ENCODE measurements at regions not wholly inside any gene's neighbourhood (a gene's known extent, or its start where the extent isn't known, plus 50 kb on each side); places are given as distances from the start of the nearest gene placed in this dataset.

DNA sequence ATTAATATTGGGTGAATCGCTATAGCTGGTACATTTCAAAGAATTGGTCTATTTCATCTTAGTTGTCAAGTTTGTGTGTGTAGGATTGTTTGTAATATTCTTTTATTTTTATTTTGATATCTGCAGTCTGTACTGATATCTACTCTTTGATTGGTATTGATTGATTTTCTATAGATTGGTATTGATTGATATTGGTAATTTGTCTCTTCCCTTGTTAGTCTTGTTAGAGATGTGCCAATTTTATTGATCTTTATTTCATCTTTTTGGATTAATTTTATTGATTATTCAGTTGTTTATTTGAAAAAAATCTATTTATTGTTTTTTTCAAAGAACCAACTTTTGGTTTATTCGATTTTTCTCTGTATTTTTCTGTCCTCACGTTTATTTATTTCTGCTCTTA, 61.4 kb downstream of the TM2D3 start:
- no peak for DNase-seq

DNA sequence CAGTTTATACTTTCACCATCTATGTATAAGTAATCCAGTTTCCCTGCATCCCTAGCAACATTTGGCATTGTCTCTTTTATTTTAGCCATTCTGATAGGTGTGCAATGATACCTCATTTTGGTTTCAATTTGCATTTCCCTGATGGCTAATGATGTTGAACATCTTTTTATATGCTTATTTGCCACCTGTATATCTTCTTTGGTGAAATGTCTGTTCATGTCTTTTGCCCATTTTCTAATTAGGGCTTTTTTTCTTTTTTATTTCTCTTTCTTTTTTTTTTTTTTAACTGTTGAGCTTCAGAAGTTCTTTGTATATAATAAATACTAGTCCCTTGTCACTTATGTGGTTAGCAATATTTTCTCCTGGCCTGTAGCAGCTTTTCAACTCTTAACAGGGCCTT, 68.9 kb downstream of the TM2D3 start:
- no peak for DNase-seq

DNA sequence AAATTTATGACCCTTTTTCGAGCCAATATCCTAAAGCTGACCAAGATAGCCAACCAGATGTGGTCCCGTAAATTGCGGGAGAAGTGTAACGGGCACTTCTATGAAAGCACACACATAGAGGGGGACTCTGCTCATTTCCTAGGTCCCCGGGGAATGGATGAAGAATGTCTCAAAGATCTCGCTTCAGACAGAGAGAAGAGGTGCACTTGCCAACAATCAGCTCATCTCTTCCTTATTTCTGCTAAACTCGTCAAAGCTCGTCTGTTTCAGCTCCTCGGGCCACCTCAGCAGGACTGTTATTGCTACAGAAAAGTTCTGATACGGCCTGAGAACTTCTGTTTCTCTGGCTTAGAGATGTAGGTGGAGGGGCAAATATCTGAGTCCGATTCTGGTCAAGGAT, 71.8 kb downstream of the TM2D3 start:
- no peak for DNase-seq

DNA sequence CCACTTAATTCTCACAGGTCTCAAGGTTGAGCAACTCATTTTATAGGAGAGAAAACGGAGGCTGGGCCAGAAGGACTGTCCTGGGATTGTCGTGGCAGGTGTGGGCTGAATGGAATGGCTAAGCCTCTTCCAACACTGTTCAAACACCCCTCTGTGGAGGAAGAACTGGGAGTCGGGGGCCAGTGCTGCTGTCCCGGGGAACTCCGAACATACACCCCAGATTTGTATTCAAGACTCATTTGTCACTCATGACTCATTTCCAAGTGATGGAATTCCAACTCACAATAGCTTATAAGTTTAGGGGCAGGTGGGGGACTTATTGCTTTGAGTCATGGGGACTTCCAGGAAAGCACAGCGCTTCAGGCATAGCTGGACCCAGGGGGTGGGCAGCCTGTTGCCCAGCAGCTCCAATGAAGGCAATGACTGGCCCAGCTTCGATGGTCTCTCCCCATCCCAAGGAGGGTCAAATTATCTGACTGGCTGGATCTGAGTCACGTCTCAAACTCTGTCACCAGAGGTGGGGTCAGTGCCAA, 72.5 kb downstream of the TM2D3 start:
- DNase-seq: no peak

DNA sequence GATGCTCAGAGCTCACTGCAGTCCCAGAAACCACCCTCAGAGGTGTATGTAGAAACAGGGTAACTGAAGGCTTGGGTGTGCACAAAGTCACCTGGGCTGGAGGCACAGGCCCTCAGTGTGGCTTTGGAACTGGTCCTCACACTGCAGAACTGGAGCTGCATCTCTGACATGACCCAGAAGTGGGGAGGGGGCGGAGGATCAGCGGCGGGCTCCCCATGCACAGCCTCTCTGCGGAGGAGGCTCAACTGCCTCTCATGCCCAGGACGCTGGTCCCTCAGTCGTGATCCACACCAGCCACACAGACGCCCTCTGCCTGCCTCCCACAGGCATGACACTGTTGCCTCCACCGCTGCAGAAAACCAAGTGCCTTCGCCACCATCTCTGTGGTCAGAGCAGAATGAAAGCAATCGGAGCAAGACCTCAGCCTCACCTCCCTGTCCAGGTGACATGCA, 73.7 kb downstream of the TM2D3 start:
- DNase-seq: peak; percentile 57

DNA sequence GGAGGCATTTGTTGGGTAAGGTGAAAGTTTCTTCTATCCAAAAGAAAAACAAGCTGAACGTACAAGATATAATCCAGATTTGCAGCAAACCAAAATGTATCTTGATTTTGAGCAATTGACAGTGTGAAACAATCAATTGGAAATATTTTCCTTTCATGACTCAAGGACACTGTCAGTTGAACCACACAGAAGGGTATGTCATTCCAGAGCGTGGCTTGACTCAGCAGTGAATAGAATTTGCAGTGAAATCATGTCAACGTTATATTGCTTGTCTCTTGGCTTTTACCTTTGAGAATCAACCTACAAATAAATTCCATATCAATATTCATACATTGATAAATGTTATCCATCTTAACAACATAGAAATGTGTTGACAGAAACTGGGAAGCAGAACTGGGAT, 78.2 kb downstream of the TM2D3 start:
- DNase-seq: no peak

DNA sequence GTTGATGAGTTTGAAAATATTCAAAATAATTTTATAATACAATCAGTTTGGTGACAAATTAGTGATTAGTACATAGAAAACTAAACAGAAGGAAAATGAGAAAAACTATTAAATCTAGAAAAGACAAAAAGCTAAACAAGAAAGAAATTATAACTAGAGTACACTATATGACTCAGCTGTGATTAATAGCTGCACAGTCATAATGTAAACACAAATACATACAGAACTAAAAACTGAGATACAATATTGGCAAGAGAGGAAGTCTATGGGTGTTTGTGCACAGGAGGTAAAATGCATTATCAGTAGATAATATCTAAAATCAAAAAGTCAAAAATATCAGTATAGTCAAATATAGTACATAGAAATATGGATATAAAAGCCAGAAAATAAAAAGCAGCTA, 80.7 kb upstream of the PCSK6 start:
- DNase-seq: no peak

DNA sequence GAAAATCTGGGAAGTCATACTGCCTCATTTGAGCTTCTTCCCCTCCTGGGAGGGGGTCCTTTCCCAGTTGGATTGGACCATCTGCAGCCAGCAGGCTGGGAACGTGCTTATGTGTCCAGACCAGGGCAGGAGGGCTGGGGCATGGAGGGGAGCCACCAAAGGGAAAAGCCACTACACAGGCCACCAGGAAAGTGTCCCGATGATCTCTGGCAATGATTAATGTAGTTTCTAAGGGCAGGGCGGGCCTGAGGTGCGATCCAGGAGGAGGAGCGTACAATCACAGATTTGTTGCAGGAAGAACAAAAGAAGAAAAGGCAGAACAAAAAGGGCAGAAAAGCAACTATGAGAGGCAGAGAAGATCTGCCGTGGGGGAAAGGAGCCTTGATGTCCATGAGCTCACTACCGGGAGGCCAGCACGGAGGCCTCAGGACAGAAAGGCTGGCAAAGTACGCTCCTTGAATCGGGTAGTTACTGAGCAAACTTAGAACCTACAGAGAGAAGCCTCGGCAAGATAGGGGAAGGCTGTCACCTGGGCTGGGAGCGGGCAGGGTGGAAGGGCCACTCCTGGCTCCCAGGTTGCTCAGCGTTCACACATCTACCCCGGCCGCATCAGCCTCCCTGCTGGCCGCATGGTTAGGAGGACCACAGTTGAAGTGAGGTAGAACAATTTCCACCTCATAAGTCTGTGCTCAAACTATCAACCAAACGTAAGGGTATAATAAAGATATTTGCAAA, 79.5 kb upstream of the PCSK6 start:
- DNase-seq: no peak

DNA sequence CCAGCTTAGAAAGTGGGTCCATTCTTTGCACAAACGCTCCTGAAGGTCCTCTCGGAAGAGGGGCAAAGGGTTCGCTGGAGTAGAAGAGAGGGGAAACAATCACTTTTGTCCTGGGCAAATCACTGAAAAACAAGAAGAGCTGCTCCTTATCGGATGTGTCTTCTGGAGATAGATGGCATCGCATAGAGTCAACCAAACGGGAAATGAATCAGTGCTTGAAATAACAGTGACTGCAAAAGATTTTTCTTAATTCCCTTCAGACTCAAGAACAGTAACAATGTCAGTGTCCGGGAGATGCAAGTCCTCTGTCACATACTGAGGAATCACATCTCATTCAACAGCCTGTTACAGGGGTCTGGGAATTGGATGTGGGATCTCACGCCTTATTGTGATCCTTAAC, 78.8 kb upstream of the PCSK6 start:
- no peak for DNase-seq

DNA sequence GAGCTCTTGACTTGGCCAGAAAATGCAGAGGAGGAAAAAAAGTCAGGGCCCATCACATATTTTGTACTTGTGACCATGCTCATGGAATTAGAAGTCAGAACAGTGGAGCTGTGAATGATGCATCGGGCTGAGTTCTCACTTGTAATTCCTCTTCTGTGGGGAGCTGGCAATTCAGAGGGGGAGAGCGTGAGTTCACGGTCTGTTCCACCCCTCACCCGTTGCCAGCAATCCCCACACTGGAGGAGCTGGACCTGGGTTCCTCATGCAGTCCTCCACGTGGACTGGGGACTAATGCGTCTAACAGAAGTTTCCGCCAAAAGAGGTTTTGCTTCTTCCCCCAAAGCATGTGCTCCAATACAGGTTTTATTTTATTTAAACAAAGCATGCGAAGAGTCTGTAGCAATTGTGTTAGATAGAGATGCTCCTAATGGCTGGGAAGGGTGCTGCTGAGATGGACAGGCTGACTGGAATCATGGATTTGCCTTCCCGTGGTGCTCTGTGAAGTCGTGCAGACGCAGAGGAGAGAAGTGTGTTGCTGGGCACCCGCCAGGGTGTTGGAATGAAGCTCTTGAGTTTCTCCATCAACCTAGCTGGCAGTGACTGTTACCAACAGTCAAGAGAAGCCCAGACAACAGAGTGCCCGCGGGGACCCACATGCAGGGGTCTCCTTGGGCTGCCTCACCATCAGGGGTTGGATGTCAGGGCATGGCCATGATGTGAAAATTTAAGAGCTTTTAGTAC, 77.4 kb upstream of the PCSK6 start:
- DNase-seq: no peak

DNA sequence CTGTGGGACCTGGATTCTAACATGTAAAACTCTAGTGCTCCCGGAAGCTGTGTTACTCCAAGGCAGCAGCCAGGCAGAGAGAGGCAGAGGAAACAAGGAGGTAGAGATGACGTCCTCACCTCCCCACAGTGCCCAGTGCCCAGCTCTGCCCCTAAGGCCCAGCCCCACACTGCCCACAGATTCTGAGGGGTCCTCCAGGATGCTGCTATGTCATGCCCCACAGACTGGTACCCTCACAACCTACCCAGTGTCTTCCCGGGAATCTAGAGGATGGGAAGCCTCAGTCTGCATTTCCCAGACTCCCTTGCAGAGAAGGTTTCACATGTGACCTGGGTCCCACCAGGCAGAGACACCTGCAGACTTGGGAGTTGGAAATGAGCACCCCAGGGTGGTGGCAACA, 75.9 kb upstream of the PCSK6 start:
- DNase-seq: no peak

DNA sequence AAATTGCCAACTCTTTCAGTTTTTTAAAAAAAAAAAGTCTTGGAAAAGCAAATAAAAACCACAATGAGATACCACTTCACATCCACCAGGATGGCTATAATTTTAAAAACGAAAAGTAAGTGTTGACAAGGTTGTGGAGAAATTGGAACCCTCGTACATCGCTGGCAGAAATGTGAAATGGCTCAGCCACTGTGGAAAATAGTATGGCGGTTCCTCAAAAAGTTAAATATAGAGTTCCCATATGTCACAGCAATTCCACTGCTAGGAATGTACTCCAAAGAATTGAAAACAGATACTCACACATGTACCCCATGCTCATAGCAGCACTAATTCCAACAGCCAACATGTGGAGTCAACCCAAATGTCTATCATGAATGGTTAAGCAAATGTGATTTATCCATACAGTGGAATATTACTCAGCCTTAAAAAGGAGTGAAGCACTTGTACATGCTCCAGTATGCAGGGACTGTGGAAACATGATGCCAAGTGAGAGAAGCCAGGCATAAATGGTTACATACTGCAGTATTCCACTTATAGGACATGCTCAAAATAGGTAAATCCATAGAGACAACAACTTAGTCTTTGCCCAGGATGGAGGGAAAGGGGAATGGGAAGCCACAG, 73.8 kb upstream of the PCSK6 start:
- no peak for DNase-seq

DNA sequence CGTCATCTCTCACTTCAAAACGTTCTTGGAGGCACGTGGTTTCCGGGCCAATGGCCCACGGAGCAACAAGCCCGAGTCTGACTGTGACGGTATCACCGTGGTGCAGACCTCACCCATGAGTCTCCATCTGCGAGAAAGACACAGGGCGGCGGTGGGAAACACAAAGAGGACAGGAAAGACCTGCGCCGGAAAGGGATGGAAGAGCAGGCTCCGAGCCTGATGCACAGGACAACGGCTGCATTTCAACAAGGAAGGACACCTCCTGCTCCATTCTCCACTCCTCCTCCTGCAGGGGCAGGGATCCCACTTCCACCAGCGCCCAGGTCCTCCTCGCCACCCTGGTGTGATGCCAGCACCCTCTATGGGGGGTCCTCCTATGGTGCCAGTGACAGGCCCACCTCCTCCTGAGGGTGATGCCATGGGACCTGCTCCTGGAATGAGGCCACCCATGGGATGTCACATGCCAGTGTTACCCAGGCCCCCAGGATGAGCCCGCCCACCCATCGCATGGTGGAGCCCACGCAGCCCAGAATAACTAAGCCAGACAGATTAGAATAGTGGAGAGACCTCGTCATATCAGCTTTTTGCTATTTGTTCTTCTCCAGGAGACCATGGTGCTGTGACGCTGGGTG, 73.0 kb upstream of the PCSK6 start:
- no peak for DNase-seq

DNA sequence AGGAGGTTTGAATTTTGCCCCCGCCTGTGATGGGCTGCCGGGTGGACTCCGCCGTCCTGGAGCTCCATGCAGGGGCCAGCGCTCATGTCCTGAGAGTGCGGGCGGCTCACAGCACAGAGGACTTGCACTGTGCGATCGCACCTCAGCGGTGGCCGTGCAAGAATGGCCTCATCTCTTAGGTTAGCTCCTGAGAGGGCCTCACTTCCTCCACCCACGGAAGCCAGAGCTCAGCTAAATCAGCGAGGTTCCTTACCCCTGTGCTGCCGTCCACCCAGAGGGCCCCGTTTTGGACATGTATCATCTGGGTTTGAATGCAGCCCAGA, 72.0 kb upstream of the PCSK6 start:
- no peak for DNase-seq

DNA sequence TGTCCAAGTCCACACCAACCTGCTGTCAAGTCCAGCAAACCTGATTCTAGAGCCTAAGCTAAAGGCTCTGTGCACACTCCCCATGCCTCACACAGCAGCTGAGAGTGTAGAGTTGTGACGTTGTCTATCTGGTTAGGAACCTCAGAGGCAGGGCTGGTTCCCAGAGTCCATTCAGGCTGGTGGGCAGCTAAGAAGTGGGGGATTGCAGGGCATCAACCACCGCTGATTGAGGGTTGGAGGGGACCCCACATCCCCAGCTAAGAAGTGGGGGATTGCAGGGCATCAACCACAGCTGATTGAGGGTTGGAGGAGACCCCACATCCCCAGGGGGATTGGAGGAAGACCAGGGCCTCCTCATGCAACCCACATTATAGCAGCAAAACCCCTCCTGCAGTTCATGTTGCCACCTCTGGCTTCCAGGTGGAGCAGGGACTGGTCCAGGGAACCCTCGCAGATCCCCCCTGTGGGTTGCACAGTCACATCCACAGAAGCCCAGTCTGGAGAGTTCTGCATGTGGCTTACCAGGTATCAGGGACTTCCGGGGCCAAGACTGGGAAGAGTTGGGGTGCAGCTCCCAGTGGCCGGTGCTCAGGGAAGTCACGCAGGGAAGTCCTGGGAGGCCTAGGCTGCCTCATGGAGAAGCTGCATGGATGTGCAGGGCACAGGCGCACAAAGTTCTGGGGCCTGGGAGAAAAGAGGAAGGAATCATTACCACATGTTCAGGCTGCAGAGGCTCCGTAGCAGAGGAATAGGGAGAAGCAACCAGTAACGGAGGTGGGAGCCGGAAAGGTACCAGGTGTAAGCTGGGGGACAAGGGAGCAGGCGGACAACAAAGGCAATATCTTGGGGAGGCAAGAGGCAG, 71.4 kb upstream of the PCSK6 start:
- DNase-seq: no peak

DNA sequence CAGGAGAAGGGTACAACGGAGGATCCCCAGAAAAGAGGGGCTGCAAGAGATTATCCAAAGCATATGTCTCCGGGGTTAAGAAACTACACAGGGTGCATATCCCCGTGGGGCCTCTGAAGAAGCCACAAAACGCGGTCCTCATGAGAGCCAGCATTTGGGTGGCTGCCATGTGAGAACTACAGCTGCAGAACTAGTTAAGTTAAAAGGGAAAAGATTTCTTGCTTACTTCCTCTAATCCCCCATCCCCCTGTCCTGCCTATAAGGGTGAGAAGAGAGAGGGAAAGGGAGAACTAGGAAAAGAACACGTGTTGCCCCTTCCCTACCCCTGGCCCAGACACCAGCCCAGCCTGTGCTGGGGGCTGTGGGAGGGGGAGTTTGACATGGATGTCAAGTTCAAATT, 70.4 kb upstream of the PCSK6 start:
- no peak for DNase-seq

DNA sequence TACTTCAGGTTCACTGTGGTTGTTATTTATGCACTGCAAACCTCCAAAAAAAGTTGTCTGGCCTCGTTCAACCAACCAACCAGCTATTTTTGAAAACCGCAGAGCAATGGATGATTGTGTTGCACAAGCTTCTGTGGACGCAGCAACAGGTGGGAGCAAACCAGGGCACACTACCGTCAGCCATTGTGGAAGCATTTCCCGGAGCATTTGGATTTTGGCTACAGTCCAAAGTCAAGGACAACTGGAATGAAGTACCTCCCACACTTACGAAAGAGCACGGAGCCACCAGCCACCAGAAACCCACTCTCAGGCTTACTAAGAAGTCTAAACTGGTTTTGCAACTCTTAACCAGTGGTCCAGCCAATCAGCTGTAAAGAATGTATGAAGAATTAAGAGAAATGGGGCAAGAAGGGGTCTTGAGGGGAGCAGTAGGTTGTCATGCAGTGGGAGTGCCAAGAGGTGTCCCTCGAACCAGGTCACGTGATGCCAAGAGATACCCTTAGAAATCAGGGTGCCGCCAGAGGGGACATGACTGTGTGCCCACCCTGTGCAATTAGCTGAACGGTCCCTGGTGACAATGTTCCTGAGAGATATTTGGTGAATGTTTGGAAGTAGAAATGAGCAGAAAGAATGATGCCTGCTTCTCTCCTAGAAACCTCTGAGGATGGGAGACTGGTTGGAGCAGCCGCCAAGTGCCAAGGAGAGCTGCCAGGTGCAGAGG, 68.9 kb upstream of the PCSK6 start:
- DNase-seq: no peak

DNA sequence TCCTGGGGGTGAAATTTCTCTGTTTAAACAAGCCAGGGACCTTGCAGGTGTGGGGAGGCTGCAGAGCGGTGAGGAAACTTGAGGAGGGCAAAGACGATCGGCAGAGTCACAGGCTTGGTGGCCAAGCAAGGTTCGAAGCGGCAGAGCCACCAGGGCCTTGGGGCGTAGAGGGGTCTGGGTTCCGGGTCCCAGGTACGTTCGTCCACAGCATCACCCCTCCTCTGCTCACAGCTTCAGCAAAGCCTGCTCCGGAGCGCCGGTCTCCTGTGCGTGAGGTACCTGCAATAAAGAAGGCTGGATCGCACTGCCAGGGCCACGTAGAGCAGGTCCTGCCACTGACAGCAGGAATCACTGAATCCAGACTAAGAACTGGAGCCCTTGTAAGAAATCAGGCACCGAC, 66.8 kb upstream of the PCSK6 start:
- no peak for DNase-seq

DNA sequence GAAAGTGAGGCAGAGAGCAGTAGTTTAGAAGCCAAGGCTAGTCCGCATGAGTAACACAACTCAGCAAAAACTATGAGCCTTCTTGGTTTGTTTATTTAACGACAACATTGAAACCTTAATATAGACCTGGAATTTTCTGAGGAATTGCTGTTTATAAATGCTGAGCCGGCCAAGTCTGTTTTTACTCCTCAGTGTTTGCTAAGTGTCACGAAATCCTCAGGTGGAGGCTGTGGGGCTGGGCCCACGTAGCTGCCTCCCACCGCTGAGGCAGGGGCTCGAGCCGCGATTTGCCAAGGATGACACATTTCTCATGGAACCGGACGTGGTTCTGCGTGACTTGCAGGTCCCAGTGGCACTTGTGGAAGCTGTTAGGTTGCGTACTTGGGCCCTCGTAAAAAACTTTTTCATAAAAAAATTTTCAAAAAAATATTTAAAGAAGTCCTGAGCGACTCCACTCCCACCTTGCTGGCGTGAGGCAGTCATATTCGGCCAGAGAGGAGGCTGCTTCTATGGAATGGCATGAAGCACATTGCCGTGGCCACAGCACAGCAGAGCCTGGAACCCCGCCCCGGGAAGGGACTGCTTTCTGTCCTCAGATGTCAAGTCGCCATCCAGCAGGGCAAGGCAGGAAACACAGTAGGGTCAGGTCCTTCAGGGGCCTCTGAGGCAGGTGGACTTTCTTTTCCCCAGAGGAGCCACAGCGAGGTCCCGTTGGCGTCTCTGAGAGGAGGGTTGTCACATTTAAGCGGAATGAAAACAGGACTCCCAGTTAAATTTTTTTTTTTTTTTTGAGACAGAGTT, 64.8 kb upstream of the PCSK6 start:
- no peak for DNase-seq

DNA sequence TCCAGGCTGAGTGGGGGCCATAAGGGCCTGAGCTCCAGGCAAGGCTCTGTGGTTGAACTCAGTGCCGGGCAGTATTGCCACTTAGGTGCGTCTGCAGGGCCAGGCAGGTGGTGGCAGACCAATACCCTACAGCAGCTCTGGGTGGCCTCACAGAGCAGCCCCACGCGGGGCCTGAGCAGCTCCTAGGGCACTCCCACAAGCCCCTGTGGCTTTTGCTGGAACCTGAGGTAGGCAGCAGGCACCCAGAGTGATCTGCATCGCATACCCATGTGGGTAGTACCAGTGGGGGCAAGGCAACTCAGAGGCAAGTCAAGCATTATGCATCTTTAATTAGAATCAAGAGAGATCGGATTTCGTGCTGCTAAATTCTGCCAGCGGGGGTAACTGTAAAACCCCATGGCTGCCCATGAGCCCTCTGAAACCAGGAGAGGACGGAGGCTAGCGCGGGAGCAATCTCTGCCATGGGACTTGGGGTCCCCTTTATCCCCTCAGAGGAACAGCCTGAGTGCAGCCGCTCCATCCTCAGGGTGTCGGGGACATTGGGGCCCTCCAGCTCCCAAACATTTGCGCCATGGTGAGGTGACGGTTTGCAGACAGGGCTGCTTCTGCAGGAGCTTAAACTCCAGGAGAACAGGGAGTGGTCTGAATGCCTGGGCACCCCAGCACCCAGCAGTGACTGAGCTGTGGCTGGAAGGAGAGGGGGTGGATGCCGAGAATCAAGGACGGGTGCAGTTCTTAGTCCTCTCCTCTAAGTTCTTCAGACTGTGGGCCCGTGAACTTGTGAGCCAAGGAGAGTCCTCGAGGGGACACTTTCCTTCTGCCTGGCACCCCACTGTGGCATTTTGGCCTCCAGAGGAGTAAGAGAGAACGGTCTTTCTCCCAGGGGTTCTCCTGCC, 62.4 kb upstream of the PCSK6 start:
- no peak for DNase-seq
